ENCODE measurements at regions not wholly inside any gene's neighbourhood (a gene's known extent, or its start where the extent isn't known, plus 50 kb on each side); places are given as distances from the start of the nearest gene placed in this dataset.

- no peaks in the 10 kb centered on the region for H3F3A ChIP-seq (ENCODE audit: insufficient read depth, low read depth)
- no peaks in the 10 kb centered on the region; the same call in 1 of the 2 replicates for H3K9me3 ChIP-seq (ENCODE audit: insufficient read depth, low read depth)
- H3K79me2 ChIP-seq (ENCODE audit: low read depth), result no peaks in the 10 kb centered on the region
- no peak overlapping the region for H2AFZ ChIP-seq
- no peaks in the 10 kb centered on the region for H3K36me3 ChIP-seq (ENCODE audit: low read depth)
- intact Hi-C loops (cut with micrococcal nuclease; ENCODE audit: unreplicated experiment), result no loop called here
- H3K27ac ChIP-seq, result no peak overlapping the region
- no peak overlapping the region for H3K4me3 ChIP-seq
- H4K20me1 ChIP-seq (ENCODE audit: insufficient read depth), result no peaks in the 10 kb centered on the region
- H3K9me2 ChIP-seq (ENCODE audit: insufficient read depth), result no peaks in the 10 kb centered on the region
- H3K4me2 ChIP-seq, result no peak overlapping the region
- no peak for TF ChIP-seq EZH2 (IDR thresholded peaks at IDR 0.05; ENCODE audit: low read depth)
- TF ChIP-seq, protein P1, sequence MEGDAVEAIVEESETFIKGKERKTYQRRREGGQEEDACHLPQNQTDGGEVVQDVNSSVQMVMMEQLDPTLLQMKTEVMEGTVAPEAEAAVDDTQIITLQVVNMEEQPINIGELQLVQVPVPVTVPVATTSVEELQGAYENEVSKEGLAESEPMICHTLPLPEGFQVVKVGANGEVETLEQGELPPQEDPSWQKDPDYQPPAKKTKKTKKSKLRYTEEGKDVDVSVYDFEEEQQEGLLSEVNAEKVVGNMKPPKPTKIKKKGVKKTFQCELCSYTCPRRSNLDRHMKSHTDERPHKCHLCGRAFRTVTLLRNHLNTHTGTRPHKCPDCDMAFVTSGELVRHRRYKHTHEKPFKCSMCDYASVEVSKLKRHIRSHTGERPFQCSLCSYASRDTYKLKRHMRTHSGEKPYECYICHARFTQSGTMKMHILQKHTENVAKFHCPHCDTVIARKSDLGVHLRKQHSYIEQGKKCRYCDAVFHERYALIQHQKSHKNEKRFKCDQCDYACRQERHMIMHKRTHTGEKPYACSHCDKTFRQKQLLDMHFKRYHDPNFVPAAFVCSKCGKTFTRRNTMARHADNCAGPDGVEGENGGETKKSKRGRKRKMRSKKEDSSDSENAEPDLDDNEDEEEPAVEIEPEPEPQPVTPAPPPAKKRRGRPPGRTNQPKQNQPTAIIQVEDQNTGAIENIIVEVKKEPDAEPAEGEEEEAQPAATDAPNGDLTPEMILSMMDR (conservative IDR thresholded peaks at IDR 0.05), result no peak
- H3K4me1 ChIP-seq (replicated peaks; ENCODE audit: insufficient read depth), result no peaks in the 10 kb centered on the region
- ChIA-PET POLR2A (ENCODE audit: unreplicated experiment) (no interaction called here), CTCF (no interaction called here)
- DNase-seq, result no peak
- H3K27me3 ChIP-seq (ENCODE audit: insufficient read depth, low read depth), result no peaks in the 10 kb centered on the region
- no TSS peak for BruUV-seq (replicated peaks)
Measured at GRCh38 chr13:37986811-37987210, 117.2 kb upstream of the TRPC4 start.

- Histone ChIP-seq H3K9me3 (ENCODE audit: insufficient read depth, low read depth) (no peaks in the 10 kb centered on the region; the same call in 1 of the 2 replicates), H3K4me3 (no peak overlapping the region), H3K27ac (no peak overlapping the region), H2AFZ (no peak overlapping the region), H3K27me3 (ENCODE audit: insufficient read depth, low read depth) (no peaks in the 10 kb centered on the region), H3K36me3 (ENCODE audit: low read depth) (no peaks in the 10 kb centered on the region), H3K9me2 (ENCODE audit: insufficient read depth) (no peaks in the 10 kb centered on the region), H3K79me2 (ENCODE audit: low read depth) (no peaks in the 10 kb centered on the region), H4K20me1 (ENCODE audit: insufficient read depth) (no peaks in the 10 kb centered on the region), H3K4me2 (no peak overlapping the region), H3K4me1 (replicated peaks; ENCODE audit: insufficient read depth) (no peaks in the 10 kb centered on the region), H3F3A (ENCODE audit: insufficient read depth, low read depth) (no peaks in the 10 kb centered on the region)
- no peak for DNase-seq
- ChIA-PET CTCF (no interaction called here), POLR2A (ENCODE audit: unreplicated experiment) (no interaction called here)
- no TSS peak for BruUV-seq (replicated peaks)
- intact Hi-C loops (cut with micrococcal nuclease; ENCODE audit: unreplicated experiment), result no loop called here
- TF ChIP-seq, protein P1 (conservative IDR thresholded peaks at IDR 0.05), result no peak
- TF ChIP-seq EZH2 (IDR thresholded peaks at IDR 0.05; ENCODE audit: low read depth), result no peak
Measured at GRCh38 chr13:37985281-37985680, 115.7 kb upstream of the TRPC4 start.

DNA sequence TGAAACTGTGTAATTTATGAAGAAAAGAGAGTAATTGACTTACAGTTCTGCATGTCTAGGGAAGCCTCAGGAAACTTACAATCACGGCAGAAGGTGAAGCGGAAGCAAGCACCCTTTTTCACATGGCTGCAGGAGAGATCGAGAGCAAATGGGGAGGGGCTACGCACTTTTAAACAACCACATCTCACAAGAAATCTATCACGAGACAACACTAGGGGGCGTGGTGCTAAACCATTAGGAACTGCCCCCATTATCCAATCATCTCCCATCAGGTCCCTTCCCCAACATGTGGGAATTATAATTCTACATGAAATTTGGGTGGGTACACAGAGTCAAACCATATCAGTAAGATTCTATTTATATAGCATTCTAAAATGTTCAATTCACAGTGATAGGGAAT lies 114.8 kb upstream of the TRPC4 start:
- Histone ChIP-seq H3K27ac (no peak overlapping the region), H3K4me3 (no peak overlapping the region), H3K9me3 (ENCODE audit: insufficient read depth, low read depth) (no peaks in the 10 kb centered on the region), H4K20me1 (ENCODE audit: insufficient read depth) (no peaks in the 10 kb centered on the region), H3K9me2 (ENCODE audit: insufficient read depth) (no peaks in the 10 kb centered on the region), H3K4me1 (replicated peaks; ENCODE audit: insufficient read depth) (no peaks in the 10 kb centered on the region), H2AFZ (no peak overlapping the region), H3K27me3 (ENCODE audit: insufficient read depth, low read depth) (no peaks in the 10 kb centered on the region), H3F3A (ENCODE audit: insufficient read depth, low read depth) (no peaks in the 10 kb centered on the region), H3K36me3 (ENCODE audit: low read depth) (no peaks in the 10 kb centered on the region), H3K4me2 (no peak overlapping the region), H3K79me2 (ENCODE audit: low read depth) (no peaks in the 10 kb centered on the region)
- ChIA-PET POLR2A (ENCODE audit: unreplicated experiment) (no interaction called here), CTCF (no interaction called here)
- BruUV-seq (replicated peaks), result no TSS peak
- no peak for DNase-seq
- intact Hi-C loops (cut with micrococcal nuclease; ENCODE audit: unreplicated experiment), result no loop called here
- TF ChIP-seq, protein P1 (conservative IDR thresholded peaks at IDR 0.05), result no peak
- TF ChIP-seq EZH2 (IDR thresholded peaks at IDR 0.05; ENCODE audit: low read depth), result no peak
